VCaP (cell line): ENCODE measurements at regions not wholly inside any gene's neighbourhood (a gene's known extent, or its start where the extent isn't known, plus 50 kb on each side); places are given as distances from the start of the nearest gene placed in this dataset.

ENCODE experiments used
- H3K27ac ChIP-seq: fragments of 450-650 bp; 2 replicates; pipeline ENCODE4 v1.5.1; 2017
- CTCF ChIP-seq: fragments of 450-650 bp; conservative IDR thresholded peaks from 2 replicates; pipeline ENCODE4 v1.5.1; 2017; ENCODE audit warnings: mild to moderate bottlenecking, moderate library complexity

DNA sequence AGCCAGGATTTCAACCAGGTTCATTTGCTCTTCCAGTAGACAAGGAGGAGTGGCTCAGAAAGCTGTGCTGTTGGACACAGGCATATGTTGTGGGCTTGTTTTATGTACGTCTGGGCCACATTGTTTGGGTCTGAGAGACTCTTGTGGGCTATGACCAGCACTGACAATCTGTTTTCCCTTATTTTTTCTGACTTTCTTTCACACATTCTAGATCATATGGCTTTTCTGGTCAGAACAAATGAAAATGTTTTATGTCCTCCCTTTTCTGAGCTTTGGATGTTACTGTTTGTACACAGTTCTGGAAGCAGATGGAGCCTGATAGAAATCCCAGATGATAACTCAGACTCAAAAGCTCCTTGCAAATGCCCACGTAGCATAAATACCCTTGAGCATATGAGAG lies 85.8 kb upstream of the RGMA start:
- TF ChIP-seq CTCF = no peak

GRCh38 chr15:93173369-93173768 lies 84.4 kb upstream of the RGMA start:
- H3K27ac ChIP-seq = no peak overlapping the region
- TF ChIP-seq CTCF = no peak

More for the DNA sequence above, 85.8 kb upstream of the RGMA start:
- no peak overlapping the region for H3K27ac ChIP-seq

- no peak overlapping the region for H3K27ac ChIP-seq
- no peak for TF ChIP-seq CTCF
Observed at GRCh38 chr15:93171476-93171875, 82.5 kb upstream of the RGMA start.

- no peak for TF ChIP-seq CTCF
- H3K27ac ChIP-seq = no peak overlapping the region
Observed at GRCh38 chr15:93170329-93170728, 81.3 kb upstream of the RGMA start.

GRCh38 chr15:93168910-93169309 lies 79.9 kb upstream of the RGMA start:
- TF ChIP-seq CTCF = no peak
- no peak overlapping the region for H3K27ac ChIP-seq

DNA sequence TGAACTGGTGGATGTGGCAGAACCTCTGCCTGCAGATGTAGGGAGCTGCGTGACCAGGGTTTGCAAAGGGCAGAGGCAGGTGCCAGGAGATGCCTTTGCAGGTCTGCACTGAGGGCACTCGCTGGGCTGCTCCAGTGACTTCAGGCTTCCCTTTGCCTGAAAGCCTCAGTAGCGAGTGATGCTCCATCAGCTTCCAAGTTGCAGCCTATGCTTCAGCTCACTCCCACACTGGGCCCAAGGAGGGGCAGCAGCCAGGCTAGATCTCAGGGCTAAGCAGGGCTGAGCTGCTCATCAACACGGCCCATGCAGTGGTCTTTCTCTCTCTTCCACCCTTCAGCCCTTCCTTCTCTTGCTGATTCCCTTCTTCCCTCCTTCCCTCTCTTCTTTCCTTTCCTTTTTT lies 78.3 kb upstream of the RGMA start:
- H3K27ac ChIP-seq = no peak overlapping the region
- no peak for TF ChIP-seq CTCF

GRCh38 chr15:93166675-93167074 lies 77.7 kb upstream of the RGMA start:
- H3K27ac ChIP-seq = no peak overlapping the region
- TF ChIP-seq CTCF = no peak
